Upper lobe of right lung (tissue), 1 donor: ENCODE measurements at regions not wholly inside any gene's neighbourhood (a gene's known extent, or its start where the extent isn't known, plus 50 kb on each side); places are given as distances from the start of the nearest gene placed in this dataset.
"Not testable (repeated sequence)": the region's sequence is repeated elsewhere in the genome, so short reads cannot be mapped to it uniquely, and the experiment has no call there.

Experiments
- ATAC-seq: fragments of 200-7000 bp; cut with Tn5 transposase; one replicate; pipeline ENCODE4 v1.9.1; 2020; ENCODE audit warnings: mild to moderate bottlenecking, moderate library complexity
- DNase-seq: peaks from one replicate; pipeline ENCODE4 v3.0.0-alpha.2; 2020
- H3K27ac ChIP-seq: fragments of 200-600 bp; one replicate; pipeline ENCODE4 v1.8.0; 2022
- H3K27me3 ChIP-seq: fragments of 200-600 bp; one replicate; pipeline ENCODE4 v1.8.0; 2022; ENCODE audit warnings: mild to moderate bottlenecking
- H3K36me3 ChIP-seq: fragments of 200-600 bp; one replicate; pipeline ENCODE4 v1.8.0; 2022
- H3K4me1 ChIP-seq: fragments of 200-600 bp; one replicate; pipeline ENCODE4 v1.8.0; 2022
- H3K4me3 ChIP-seq: fragments of 200-600 bp; one replicate; pipeline ENCODE4 v1.8.0; 2022; ENCODE audit warnings: mild to moderate bottlenecking
- H3K9me3 ChIP-seq: fragments of 200-600 bp; one replicate; pipeline ENCODE4 v1.8.0; 2022
- intact Hi-C: fragments of 100-400 bp; cut with DNase I; formaldehyde crosslinking; loops from one replicate; pipeline ENCODE4 v1.11.0; 2022
- TF ChIP-seq, protein P1 (sequence below): fragments of 200-600 bp; IDR thresholded peaks from one replicate; pipeline ENCODE4 v1.8.0; 2022; ENCODE audit warnings: antibody characterized with exemption
- donor health status: DM: no; HTN: yes; CAD: no; lungs with severe emphysema.

DNA sequence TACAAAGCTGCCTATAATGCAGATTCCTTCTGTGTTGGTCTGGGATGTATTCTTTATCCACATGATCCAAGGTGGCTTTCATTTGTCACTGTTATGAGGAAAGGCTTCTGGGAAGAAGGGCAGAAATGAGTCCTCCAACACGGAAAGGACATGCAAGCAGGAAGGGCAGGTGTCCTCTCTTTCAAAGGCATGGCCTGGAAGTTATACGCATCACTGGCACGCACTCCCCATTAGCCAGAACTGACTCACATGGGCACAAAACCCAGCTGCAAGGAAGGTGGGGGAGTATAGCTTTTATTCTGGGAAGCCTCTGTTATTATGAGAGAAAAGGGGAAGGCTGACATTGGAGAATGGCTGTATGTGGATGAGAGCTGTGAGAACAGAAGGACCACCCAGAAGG lies 141.3 kb upstream of the ZNF618 start:
- H3K27me3 ChIP-seq = no peaks in the 10 kb centered on the region
- no peaks in the 10 kb centered on the region for H3K4me1 ChIP-seq
- H3K4me3 ChIP-seq = no peak overlapping the region
- H3K27ac ChIP-seq = no peak overlapping the region
- DNase-seq (no peak), ATAC-seq (no peak)
- intact Hi-C loops = no loop called here
- TF ChIP-seq, protein P1, sequence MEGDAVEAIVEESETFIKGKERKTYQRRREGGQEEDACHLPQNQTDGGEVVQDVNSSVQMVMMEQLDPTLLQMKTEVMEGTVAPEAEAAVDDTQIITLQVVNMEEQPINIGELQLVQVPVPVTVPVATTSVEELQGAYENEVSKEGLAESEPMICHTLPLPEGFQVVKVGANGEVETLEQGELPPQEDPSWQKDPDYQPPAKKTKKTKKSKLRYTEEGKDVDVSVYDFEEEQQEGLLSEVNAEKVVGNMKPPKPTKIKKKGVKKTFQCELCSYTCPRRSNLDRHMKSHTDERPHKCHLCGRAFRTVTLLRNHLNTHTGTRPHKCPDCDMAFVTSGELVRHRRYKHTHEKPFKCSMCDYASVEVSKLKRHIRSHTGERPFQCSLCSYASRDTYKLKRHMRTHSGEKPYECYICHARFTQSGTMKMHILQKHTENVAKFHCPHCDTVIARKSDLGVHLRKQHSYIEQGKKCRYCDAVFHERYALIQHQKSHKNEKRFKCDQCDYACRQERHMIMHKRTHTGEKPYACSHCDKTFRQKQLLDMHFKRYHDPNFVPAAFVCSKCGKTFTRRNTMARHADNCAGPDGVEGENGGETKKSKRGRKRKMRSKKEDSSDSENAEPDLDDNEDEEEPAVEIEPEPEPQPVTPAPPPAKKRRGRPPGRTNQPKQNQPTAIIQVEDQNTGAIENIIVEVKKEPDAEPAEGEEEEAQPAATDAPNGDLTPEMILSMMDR = no peak
- H3K9me3 ChIP-seq = peaks cover 4% of the 10 kb centered on the region
- H3K36me3 ChIP-seq = no peaks in the 10 kb centered on the region

DNA sequence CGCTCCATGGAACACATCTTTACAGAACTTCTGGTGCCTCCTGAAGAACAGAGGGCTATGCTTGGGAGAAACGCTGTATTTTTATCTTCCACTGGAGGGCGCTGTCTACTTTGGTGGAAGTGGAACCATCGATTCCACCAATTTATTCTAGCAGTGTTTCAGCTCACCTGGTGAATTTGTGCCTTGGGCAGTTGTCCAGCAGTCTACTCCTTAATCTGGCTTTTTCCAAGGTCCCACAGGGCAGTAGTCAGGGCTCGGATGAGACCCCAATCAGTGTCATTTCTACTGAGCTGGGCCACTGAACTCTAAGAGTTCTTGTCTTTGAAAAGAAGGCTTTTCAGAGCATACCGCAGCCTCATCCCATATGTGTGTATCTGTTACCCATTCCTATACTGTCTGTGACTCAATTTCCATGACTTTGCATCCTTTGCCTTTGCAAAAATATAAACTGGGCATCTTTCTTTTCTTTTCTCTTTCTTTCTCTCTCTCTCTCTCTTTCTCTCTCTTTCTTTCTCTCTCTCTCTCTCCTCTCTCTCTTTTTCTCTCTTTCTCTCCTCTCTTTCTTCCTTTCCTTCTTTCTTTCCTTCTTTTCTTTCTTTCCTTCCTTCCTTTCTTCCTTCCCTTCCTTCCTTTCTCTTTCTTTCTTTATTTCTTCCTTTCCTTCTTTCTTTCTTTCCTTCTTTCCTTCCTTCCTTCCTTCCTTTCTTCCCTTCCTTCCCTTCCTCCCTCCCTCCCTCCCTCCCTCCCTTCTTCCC lies 138.4 kb upstream of the ZNF618 start:
- ATAC-seq = peak; percentile 83
- no peaks in the 10 kb centered on the region for H3K36me3 ChIP-seq
- peaks cover 14% of the 10 kb centered on the region for H3K27me3 ChIP-seq
- H3K27ac ChIP-seq = no peak overlapping the region
- no peak overlapping the region for H3K4me3 ChIP-seq
- TF ChIP-seq, protein P1 = peak; percentile 77
- no peaks in the 10 kb centered on the region for H3K4me1 ChIP-seq
- no peaks in the 10 kb centered on the region for H3K9me3 ChIP-seq
- intact Hi-C loops = no loop called here
- DNase-seq = no peak

DNA sequence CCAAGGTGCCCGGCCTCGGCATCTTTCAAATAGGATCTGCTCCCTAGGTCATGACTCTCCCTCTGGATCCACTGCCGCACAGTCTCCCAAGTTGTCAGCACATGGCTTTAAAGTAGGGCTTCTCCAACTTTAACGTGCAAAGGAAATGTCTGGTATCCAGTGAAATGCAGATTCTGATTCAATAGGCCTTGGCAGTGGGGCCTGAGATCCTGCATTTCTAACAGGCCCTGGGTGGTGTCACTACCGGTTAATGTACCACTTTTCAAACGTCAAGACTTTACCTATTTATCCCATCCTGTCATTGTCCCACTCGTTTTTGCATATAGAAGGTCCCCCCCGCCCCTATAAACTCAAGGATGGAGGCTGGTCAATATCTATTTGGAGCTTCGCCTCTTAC lies 137.6 kb upstream of the ZNF618 start:
- intact Hi-C loops = no loop called here
- Histone ChIP-seq H3K4me1 (no peaks in the 10 kb centered on the region), H3K4me3 (no peak overlapping the region), H3K36me3 (no peaks in the 10 kb centered on the region), H3K27ac (no peak overlapping the region), H3K27me3 (peaks cover 14% of the 10 kb centered on the region), H3K9me3 (no peaks in the 10 kb centered on the region)
- DNase-seq (no peak), ATAC-seq (no peak)
- TF ChIP-seq, protein P1 = no peak

DNA sequence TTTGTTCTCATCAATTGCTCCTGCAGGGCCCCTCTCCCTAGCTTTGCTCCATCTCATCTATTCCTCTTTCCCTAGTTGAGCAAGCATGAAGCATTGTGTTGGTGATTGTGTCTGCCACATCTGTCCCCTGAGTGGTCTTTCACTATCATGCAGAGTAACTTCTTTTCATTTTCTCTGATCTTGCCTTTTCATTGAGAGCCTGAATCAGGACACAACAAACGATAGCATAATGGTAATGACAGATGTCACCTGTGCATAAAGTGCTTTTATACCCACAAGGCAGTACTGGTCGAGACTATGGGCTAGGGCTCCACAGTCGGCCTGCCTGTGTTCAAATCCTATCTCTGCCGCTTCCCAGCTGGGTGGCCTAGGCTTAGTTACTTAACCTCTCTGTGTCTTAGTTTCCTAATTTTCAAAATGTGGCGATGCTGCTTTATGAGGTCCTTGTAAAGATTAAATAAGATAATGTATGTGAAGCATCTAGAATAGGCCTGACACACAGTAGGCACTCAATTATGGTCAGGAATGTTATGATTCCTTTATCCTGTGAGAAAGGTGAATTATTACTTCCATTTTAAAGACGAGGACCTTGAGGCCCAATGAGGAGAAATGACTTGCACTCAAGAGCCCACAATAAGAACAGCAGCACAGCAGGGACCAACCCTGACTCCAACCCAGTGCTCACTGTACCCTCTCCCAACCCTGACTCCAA lies 137.1 kb upstream of the ZNF618 start:
- Histone ChIP-seq H3K4me3 (no peak overlapping the region), H3K27ac (no peak overlapping the region), H3K4me1 (no peaks in the 10 kb centered on the region), H3K36me3 (no peaks in the 10 kb centered on the region), H3K9me3 (no peaks in the 10 kb centered on the region), H3K27me3 (peaks cover 14% of the 10 kb centered on the region)
- intact Hi-C loops = no loop called here
- DNase-seq (no peak), ATAC-seq (no peak)
- TF ChIP-seq, protein P1 = no peak

DNA sequence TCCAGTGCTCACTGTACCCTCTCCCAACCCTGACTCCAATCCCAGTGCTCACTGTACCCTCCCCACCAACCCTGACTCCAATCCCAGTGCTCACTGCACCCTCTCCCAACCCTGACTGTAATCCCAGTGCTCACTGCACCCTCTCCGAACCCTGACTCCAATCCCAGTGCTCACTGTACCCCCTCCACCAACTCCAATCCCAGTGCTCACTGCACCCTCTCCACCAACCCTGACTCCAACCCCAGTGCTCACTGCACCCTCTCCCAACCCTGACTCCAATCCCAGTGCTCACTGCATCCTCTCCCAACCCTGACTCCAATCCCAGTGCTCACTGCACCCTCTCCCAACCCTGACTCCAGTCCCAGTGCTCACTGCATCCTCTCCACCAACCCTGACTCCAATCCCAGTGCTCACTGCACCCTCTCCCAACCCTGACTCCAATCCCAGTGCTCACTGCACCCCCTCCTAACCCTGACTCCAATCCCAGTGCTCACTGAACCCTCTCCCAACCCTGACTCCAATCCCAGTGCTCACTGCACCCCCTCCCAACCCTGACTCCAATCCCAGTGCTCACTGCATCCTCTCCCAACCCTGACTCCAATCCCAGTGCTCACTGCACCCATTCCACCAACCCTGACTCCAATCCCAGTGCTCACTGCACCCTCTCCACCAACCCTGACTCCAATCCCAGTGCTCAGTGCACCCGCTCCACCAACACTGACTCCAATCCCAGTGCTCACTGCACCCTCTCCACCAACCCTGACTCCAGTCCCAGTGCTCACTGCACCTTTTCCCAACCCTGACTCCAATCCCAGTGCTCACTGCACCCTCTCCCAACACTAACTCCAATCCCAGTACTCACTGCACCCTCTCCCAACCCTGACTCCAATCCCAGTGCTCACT lies 136.3 kb upstream of the ZNF618 start:
- intact Hi-C loops = not testable (repeated sequence)

DNA sequence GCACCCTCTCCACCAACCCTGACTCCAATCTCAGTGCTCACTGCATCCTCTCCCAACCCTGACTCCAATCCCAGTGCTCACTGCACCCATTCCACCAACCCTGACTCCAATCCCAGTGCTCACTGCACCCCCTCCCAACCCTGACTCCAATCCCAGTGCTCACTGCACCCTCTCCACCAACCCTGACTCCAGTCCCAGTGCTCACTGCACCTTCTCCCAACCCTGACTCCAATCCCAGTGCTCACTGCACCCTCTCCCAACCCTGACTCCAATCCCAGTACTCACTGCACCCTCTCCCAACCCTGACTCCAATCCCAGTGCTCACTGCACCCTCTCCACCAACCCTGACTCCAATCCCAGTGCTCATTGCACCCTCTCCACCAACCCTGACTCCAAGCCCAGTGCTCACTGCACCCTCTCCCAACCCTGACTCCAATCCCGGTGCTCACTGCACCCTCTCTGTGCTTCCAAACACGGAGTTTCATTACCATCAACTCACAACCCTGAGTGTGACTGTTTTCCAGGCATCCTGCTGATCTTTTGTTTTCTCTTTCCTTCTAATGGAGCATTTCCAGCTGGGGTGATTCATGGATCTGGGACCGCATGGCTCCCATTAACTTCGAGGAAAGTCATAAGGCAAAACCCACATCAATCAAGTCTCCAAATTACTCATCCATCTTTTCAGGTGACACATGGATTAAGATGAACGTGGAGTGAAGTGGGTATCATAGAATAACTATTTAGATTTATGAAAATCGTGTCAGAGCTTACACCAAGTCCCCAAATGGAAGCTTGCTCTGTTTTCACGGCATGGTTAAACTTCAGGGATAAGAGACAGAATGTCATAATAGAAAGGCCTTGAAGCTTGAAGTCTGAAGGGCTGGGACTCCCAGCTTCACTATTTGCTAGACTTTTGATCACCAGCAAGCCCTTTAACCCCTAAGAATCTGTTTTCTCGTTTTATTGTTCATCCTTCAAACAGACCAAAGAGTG lies 135.3 kb upstream of the ZNF618 start:
- ATAC-seq, H3K27ac ChIP-seq, intact Hi-C loops, H3K36me3 ChIP-seq, H3K9me3 ChIP-seq, H3K4me3 ChIP-seq, H3K4me1 ChIP-seq, DNase-seq: not testable (repeated sequence)
- H3K27me3 ChIP-seq = peaks cover 14% of the 10 kb centered on the region

More for the DNA sequence above, 136.3 kb upstream of the ZNF618 start:
- not testable (repeated sequence) for H3K4me3 ChIP-seq, DNase-seq, H3K27ac ChIP-seq, H3K36me3 ChIP-seq, H3K9me3 ChIP-seq, H3K4me1 ChIP-seq, ATAC-seq
- H3K27me3 ChIP-seq = peaks cover 14% of the 10 kb centered on the region
